Breast epithelium (tissue), 3 donors: ENCODE measurements at regions not wholly inside any gene's neighbourhood (a gene's known extent, or its start where the extent isn't known, plus 50 kb on each side); places are given as distances from the start of the nearest gene placed in this dataset.

ENCODE experiments used
- CTCF ChIP-seq, 3 donors: fragments of 450-650 bp; IDR thresholded peaks; one replicate each; pipeline ENCODE4 v1.5.1; 2016 to 2017; ENCODE audit warnings: antibody characterized with exemption in 3 of 3, mild to moderate bottlenecking in 3 of 3, moderate library complexity in 3 of 3
- POLR2A ChIP-seq: fragments of 450-650 bp; IDR thresholded peaks from one replicate; pipeline ENCODE4 v1.6.1; 2016; ENCODE audit warnings: antibody characterized with exemption, mild to moderate bottlenecking, moderate library complexity
- POLR2AphosphoS5 ChIP-seq, 3 donors: sonication (generic); formaldehyde crosslinking; IDR thresholded peaks; one replicate each; pipeline ENCODE4 v1.6.1; 2017; ENCODE audit warnings: antibody characterized with exemption in 3 of 3

- TF ChIP-seq CTCF (IDR thresholded peaks at IDR 0.05): no peak
- no peak for TF ChIP-seq POLR2A
- no peak for TF ChIP-seq POLR2AphosphoS5 (IDR thresholded peaks at IDR 0.05)
These were observed 409.1 kb upstream of the CRIM1 start for GRCh38 chr2:35946478-35946877.
